ENCODE measurements at regions not wholly inside any gene's neighbourhood (a gene's known extent, or its start where the extent isn't known, plus 50 kb on each side); places are given as distances from the start of the nearest gene placed in this dataset.

DNA sequence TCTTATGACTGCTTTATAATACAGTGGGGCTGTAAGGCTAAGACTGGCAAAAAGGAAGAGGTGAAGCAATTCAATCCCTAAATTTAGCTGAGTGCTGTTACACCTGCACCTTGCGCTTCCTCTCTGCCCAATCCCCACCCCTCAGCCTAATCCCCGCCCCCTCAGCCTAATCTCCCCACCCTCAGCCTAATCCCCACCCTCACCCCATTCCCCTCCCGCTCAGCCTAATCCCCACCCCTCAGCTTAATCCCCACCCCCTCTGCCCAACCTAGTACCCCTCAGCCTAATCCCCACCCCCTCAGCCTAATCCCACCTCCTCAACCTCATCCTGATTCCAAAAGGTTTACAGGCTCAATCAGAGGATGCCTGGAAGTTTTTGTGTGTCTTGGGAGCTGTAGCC is 155.5 kb downstream of the PMP22 start:
- DNase-seq (ENCODE audit: low read depth in 2 of 2): no peak

- no peak for DNase-seq (ENCODE audit: low read depth in 2 of 2)
These were observed 156.1 kb downstream of the PMP22 start for GRCh38 chr17:15108992-15109391.

DNA sequence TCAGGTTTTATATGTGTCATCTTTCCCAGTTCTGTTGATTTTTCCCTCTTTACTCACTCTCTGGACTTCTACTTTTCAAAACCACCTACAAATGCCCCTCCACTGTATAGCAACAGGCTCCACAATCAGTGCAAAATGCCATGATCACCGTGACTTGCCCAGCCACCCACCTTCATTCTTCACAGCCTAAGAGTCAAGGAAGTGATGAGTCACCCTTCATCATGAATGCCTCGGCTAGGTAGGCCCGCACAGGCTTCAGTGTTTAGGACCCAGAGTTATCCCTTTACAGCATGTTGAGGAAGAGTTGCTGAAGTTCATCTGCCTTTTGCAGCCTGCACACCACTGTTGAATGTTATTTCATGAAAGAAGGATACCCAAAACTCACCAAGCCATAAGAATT is 158.6 kb downstream of the PMP22 start:
- DNase-seq (ENCODE audit: low read depth in 2 of 2): no peak

DNA sequence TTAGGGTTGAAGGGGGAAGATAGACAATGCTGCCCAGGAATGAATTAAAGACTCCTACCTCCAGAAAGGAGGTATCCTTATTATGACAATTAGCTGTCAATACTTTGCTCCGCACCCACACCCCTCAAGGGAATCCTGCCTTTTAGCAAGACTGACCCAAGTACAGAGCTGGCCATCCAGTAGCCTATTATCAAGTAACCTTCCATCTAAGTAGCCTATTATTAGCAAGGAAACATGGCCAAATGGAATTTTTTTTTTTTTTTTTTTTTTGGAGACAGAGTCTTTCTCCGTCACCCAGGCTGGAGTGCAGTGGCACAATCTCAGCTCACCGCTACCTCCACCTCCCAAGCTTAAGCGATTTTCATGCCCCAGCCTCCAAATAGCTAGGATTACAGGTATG is 161.3 kb downstream of the PMP22 start:
- no peak for DNase-seq (ENCODE audit: low read depth in 2 of 2)

DNA sequence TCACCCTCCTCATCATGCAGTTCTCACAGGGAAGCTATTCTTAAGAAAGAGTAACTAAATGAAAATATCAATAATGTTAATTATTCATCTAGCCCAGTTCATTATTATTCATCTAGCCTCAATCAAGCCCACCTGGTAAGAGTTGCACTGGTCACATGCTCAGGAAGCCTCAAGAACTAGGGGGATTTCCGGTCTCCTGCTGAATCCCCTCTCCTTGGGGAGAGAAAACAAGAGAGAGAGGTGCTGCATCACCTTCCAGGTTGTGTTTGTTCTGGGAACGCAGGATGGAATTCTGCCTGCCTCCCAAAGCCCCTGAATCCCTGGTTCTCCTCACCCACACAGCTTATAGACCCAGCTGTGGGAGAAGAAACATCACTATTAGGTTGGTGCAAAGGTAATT is 164.0 kb downstream of the PMP22 start:
- DNase-seq (ENCODE audit: low read depth in 2 of 2): no peak

GRCh38 chr17:15096511-15096910 is 168.6 kb downstream of the PMP22 start:
- no peak for DNase-seq (ENCODE audit: low read depth in 2 of 2)

GRCh38 chr17:15095935-15096334 is 169.2 kb downstream of the PMP22 start:
- no peak for DNase-seq (ENCODE audit: low read depth in 2 of 2)

GRCh38 chr17:15092762-15093161 is 172.4 kb downstream of the PMP22 start:
- no peak for DNase-seq (ENCODE audit: low read depth in 2 of 2)

- DNase-seq (ENCODE audit: low read depth in 2 of 2): no peak
These were observed 172.9 kb downstream of the PMP22 start for GRCh38 chr17:15092261-15092660.

DNA sequence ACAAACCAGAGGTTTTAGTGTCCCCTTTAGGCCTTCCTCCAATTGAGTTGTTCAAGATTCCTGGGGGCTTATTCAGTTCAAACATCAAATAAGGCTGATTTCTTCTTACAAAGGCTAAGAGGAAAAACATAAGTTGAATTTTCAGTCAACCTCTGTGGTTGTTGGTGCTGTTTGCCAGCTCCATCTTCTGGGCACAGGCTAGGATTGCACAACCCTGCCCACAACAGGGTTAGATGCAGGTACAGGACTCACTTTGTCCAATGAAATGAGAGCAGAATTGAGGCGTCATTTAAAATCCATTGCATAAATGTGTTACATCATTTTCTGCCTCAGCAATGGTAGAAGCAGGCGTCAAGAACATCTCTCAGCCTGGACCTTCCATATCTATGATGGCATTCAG is 173.3 kb downstream of the PMP22 start:
- no peak for DNase-seq (ENCODE audit: low read depth in 2 of 2)

DNA sequence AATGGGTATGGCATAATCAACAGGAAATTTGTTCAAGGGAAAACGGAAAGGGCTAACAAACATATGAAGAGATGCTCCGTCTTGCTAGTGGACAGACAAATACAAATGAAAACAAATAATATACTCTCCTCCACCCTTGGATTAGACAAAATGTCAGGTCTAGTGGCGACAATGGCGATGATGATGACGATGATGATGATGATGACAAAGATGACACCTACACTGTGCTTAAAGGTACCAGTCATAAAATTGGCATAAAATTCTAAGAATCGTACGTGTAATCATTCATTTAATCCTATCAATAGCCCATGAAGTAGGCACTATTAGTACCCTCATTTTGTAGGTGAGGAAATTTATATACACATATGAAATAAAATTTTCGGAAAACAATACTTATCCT is 174.6 kb downstream of the PMP22 start:
- DNase-seq (ENCODE audit: low read depth in 2 of 2): no peak

DNA sequence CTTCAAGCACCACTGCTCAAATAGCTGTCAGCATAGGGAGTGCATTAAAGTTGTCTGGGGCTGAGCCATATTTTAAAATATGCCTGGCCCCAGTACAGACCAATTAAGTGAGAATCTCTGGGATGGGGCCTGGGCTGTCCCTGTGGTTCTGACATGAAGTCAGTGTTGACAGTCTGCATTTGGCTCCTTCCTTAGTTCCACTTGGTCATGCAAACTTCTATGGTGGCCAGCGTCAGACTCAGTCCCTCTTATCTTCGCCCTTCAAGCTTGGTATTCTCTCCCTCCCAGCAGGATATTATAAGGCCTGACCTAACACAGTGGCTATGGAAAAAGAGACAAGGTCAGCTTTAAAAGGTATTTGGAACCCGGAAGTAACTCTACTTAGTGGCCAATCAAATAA is 177.2 kb downstream of the PMP22 start:
- DNase-seq (ENCODE audit: low read depth in 2 of 2): no peak

- DNase-seq (ENCODE audit: low read depth in 2 of 2): no peak
These were observed 178.3 kb downstream of the PMP22 start for GRCh38 chr17:15086776-15087295.

DNA sequence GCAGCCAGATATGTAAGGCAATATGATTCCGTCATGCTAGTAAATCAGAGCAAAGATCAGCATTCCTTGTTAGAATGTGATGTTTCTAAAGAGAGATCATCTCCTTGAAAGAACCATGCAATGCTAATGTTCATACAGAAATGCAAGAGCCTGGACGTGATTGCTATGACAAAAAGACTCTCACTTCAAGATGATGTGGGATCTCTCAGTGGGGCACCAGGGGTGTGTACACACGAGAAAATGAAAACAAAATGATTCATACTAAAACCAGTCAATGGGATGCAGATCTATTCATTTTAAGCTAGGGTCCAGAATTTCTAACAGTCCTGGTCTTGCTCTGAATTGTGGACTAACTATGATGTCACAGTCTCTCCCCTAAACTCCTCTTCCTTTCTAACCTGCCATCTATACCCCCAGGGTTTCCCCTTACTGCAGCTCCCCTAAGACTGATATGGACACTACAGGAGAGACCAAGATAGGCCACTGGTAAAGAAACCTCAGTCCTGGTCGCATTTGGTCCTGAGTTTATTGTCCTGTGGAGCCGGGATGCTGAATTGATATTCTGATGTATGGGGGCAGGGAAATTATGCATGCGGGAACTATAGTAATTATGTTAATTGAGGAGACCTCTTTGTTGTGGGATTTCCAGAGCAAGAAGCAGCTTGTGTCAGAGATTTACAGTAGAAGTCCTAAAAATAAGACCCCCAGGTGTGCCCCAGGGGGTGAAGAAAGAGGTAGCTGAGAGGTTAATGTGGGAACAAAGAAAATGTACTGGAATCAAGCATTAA is 179.0 kb downstream of the PMP22 start:
- no peak for DNase-seq (ENCODE audit: low read depth in 2 of 2)

DNA sequence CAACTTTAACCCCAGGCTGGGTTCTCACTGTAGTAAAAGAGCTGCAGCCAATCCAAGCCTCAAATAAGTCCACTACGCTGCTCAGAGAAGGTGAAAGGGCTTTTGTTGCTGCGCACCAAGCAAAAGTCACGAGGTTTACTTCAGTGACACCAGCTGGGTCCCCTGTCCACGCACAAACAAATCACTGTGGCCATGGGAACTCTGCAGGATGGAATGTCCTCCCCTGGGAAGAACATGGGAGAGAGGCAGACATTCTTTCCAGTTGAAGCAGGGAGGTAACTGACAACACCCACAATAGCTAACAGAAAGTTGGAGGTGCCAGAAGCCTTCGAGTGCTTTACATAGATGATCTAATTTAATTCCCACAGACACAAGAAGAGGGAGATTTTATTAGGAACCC is 181.9 kb downstream of the PMP22 start:
- no peak for DNase-seq (ENCODE audit: low read depth in 2 of 2)

- DNase-seq (ENCODE audit: low read depth in 2 of 2): no peak
These were observed 184.1 kb downstream of the PMP22 start for GRCh38 chr17:15081008-15081407.

DNA sequence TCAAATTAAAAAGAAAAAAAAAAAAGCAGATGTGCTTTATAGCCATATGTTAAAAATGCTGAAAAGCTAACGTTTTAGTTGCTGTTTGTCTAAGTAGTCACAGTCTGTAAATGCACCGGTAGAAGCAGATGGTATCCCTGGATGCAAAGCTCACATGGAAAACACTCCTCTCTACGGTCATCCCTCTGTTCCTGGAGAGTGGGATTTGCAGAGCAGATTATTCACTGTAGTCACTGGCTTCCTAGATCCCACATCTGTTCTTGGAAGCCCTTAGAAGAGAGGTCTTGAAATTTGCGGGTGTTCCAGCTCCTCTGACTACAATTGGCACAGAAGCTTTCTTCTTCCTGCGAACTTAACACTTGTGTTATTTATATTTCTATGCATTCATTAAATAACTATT is 186.6 kb downstream of the PMP22 start:
- no peak for DNase-seq (ENCODE audit: low read depth in 2 of 2)

DNA sequence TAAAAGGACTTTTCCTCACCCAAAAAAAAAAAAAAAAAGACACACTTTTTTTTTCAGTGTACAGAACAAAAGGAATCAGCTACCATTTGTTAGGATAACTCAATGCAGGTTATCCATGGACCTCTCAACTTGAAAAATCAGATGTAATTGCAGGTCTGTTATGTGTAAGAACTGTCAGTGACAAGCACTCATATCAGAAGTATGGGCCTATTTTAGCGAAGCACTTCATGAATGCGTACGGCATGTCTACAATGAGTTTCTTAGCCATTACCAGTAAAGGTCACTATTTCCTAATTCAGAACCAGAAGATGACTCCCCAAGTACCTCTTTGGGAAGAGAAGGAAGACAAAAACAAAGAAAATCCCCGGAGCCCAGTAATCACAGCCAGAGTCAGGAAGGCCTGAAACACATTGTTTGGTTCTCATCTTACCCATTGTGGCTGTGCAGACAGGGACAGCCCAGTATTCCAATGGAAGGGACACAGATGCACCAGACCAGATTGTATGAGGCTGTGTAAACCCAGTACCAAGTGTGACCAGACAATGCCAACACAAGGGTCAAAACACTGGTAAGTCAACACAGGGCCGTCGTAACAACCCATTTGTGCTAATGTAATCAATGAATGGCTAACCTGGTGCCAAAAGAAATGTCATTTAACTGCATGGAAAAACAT is 188.0 kb downstream of the PMP22 start:
- DNase-seq (ENCODE audit: low read depth in 2 of 2): no peak

- DNase-seq (ENCODE audit: low read depth in 2 of 2): no peak
These were observed 213.2 kb downstream of the PMP22 start for GRCh38 chr17:15051933-15052332.

DNA sequence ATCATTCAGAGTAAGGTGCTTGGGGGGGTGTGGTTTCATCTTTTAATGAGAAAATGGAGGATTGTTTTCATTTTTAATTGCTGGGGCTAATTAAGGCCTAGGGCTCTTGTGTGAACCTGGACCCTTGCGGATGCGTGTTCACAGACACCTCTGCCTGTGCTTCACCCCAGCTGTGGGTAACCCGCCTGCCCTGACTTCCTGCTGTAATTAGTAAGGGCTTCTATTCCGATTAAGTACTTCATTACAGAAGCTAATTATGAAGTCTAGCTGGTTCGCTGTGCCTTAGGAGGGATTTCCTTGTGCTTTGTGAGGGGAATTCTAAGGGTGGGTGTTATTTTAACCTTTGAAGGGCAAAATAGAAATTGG is 215.3 kb downstream of the PMP22 start:
- no peak for DNase-seq (ENCODE audit: low read depth in 2 of 2)

GRCh38 chr17:15048933-15049794 is 216.0 kb downstream of the PMP22 start:
- no peak for DNase-seq (ENCODE audit: low read depth in 2 of 2)

DNA sequence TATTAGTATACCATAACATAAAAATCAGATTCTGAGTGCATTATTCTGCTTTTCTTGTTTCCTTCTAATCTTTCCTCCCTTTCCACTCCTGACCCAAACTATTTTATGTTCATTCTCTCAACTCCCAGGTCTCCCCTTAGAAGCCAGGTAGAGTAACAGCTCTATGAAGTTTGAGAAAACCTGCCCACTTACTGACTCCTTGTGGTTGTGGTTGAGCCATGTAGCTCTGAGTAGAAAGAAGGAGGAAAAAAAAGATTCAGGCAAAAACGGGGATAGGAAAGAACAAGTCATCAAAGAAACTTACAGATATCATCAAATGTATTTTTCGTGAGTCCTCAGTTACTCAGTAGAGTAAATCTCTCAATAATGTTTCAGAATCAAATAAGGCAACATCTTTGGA is 216.7 kb downstream of the PMP22 start:
- DNase-seq (ENCODE audit: low read depth in 2 of 2): no peak
